Testis (tissue), 2 donors: ENCODE measurements at regions not wholly inside any gene's neighbourhood (a gene's known extent, or its start where the extent isn't known, plus 50 kb on each side); places are given as distances from the start of the nearest gene placed in this dataset.

ENCODE experiments used
- DNase-seq: peaks from one replicate; pipeline ENCODE4 v3.0.0-alpha.2; 2019
- H3K27ac ChIP-seq, 2 donors: fragments of 200-600 bp; sonication (generic); one replicate each; pipeline ENCODE4 v1.5.1; 2019
- H3K27me3 ChIP-seq: fragments of 200-600 bp; sonication (generic); one replicate; pipeline ENCODE4 v1.5.1; 2019
- H3K36me3 ChIP-seq: fragments of 200-600 bp; sonication (generic); one replicate; pipeline ENCODE4 v1.5.1; 2017; ENCODE audit warnings: low read depth; ENCODE audit errors: missing control alignments
- H3K4me1 ChIP-seq: fragments of 200-600 bp; sonication (generic); one replicate; pipeline ENCODE4 v1.5.1; 2019
- H3K4me3 ChIP-seq, 2 donors: fragments of 200-600 bp; sonication (generic); one replicate each; pipeline ENCODE4 v1.5.1; 2017 to 2019
- H3K9me3 ChIP-seq: fragments of 200-600 bp; sonication (generic); one replicate; pipeline ENCODE4 v1.5.1; 2017
- POLR2A ChIP-seq: fragments of 450-650 bp; IDR thresholded peaks from one replicate; pipeline ENCODE4 v1.6.1; 2017; ENCODE audit warnings: antibody characterized with exemption, mild to moderate bottlenecking, moderate library complexity
- WGBS, 2 donors: methylation state at CpG; one replicate each; pipeline ENCODE4 v1.1.5; 2018; 5-methylcytosine and 5-hydroxymethylcytosine counted together
- intact Hi-C: fragments of 100-400 bp; cut with DNase I; formaldehyde crosslinking; loops from one replicate; pipeline ENCODE4 v1.15.1; 2023; ENCODE audit warnings: low total_unique reads
- TF ChIP-seq, protein P1 (sequence below), 3 experiments: fragments of 450-650 bp in 2 of 3; fragments of 200-600 bp in 1 of 3; sonication (generic) in 1 of 3; IDR thresholded peaks; one replicate each; pipeline ENCODE4 v1.5.1; 2016 to 2019; ENCODE audit warnings: antibody characterized with exemption in 3 of 3, mild to moderate bottlenecking in 2 of 3, moderate library complexity in 1 of 3

- TF ChIP-seq, protein P1, sequence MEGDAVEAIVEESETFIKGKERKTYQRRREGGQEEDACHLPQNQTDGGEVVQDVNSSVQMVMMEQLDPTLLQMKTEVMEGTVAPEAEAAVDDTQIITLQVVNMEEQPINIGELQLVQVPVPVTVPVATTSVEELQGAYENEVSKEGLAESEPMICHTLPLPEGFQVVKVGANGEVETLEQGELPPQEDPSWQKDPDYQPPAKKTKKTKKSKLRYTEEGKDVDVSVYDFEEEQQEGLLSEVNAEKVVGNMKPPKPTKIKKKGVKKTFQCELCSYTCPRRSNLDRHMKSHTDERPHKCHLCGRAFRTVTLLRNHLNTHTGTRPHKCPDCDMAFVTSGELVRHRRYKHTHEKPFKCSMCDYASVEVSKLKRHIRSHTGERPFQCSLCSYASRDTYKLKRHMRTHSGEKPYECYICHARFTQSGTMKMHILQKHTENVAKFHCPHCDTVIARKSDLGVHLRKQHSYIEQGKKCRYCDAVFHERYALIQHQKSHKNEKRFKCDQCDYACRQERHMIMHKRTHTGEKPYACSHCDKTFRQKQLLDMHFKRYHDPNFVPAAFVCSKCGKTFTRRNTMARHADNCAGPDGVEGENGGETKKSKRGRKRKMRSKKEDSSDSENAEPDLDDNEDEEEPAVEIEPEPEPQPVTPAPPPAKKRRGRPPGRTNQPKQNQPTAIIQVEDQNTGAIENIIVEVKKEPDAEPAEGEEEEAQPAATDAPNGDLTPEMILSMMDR (IDR thresholded peaks at IDR 0.05) = no peak
- TF ChIP-seq POLR2A = no peak
These were observed 377.9 kb downstream of the DNAJB9 start for GRCh38 chr7:108947526-108947925.

GRCh38 chr7:108972004-108972403, 402.3 kb downstream of the DNAJB9 start:
- Histone ChIP-seq H3K9me3 (no peaks in the 10 kb centered on the region), H3K27ac (no peak overlapping the region), H3K4me1 (no peaks in the 10 kb centered on the region), H3K36me3 (no peaks in the 10 kb centered on the region), H3K27me3 (no peaks in the 10 kb centered on the region), H3K4me3 (no peak overlapping the region)
- no peak for DNase-seq
- intact Hi-C loops = no loop called here
- WGBS, 2 donors = 65 to 73% methylated on average over 2 of the region's 2 CpGs
- TF ChIP-seq, protein P1 (IDR thresholded peaks at IDR 0.05) = no peak
- TF ChIP-seq POLR2A = no peak

More at GRCh38 chr7:108947526-108947925, 377.9 kb downstream of the DNAJB9 start:
- WGBS, 2 donors = 90 to 91% methylated on average over 4 of the region's 4 CpGs
- Histone ChIP-seq H3K27ac (no peak overlapping the region), H3K4me1 (no peaks in the 10 kb centered on the region), H3K27me3 (no peaks in the 10 kb centered on the region), H3K4me3 (no peak overlapping the region), H3K36me3 (no peaks in the 10 kb centered on the region), H3K9me3 (no peaks in the 10 kb centered on the region)
- intact Hi-C loops = no loop called here
- DNase-seq = no peak

DNA sequence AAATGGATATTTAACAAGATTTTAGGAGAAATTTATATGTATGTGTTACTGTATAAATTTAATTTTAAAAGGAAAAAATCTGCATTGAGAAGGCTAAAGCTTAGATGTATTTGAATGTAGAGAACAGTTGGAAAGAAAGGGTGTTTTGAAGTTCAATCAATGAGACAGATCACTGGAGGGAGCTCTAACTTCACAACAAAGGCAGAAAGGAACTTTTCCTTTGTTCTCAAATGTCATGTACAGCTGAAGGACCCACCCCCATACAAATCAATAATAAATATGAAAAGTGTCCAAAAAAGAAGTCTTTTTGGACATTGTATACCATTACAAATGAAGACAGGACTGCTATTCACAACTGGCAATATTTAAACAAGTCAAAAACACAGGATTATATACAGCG, 403.4 kb downstream of the DNAJB9 start:
- DNase-seq = no peak
- Histone ChIP-seq H3K36me3 (no peaks in the 10 kb centered on the region), H3K27me3 (no peaks in the 10 kb centered on the region), H3K9me3 (no peaks in the 10 kb centered on the region), H3K4me1 (no peaks in the 10 kb centered on the region), H3K27ac (no peak overlapping the region), H3K4me3 (no peak overlapping the region)
- TF ChIP-seq, protein P1 (IDR thresholded peaks at IDR 0.05) = no peak
- no peak for TF ChIP-seq POLR2A
- intact Hi-C loops = no loop called here
- 95 to 100% methylated on average over 1 of the region's 1 CpG for WGBS, 2 donors

GRCh38 chr7:108974641-108975040, 405.0 kb downstream of the DNAJB9 start:
- WGBS, 2 donors = 50 to 67% methylated on average over 1 of the region's 1 CpG
- no peak overlapping the region for H3K4me3 ChIP-seq
- H3K36me3 ChIP-seq = no peaks in the 10 kb centered on the region
- no peaks in the 10 kb centered on the region for H3K9me3 ChIP-seq
- intact Hi-C loops = no loop called here
- TF ChIP-seq, protein P1 (IDR thresholded peaks at IDR 0.05) = no peak
- TF ChIP-seq POLR2A = no peak
- no peak for DNase-seq
- H3K4me1 ChIP-seq = no peaks in the 10 kb centered on the region
- H3K27ac ChIP-seq = no peak overlapping the region
- no peaks in the 10 kb centered on the region for H3K27me3 ChIP-seq

- no peak for TF ChIP-seq POLR2A
- TF ChIP-seq, protein P1 (IDR thresholded peaks at IDR 0.05) = no peak
- Histone ChIP-seq H3K4me3 (no peak overlapping the region), H3K27ac (no peak overlapping the region), H3K9me3 (no peaks in the 10 kb centered on the region), H3K4me1 (no peaks in the 10 kb centered on the region), H3K36me3 (no peaks in the 10 kb centered on the region), H3K27me3 (no peaks in the 10 kb centered on the region)
- 71 to 76% methylated on average over 3 of the region's 3 CpGs for WGBS, 2 donors
- no peak for DNase-seq
- intact Hi-C loops = no loop called here
These were observed 415.4 kb downstream of the DNAJB9 start for GRCh38 chr7:108985037-108985436.
